Smooth muscle cell (in vitro differentiated cells): ENCODE measurements at regions not wholly inside any gene's neighbourhood (a gene's known extent, or its start where the extent isn't known, plus 50 kb on each side); places are given as distances from the start of the nearest gene placed in this dataset.

ENCODE experiments used
- DNase-seq: peaks from one replicate; lab custom pipeline; 2025; ENCODE audit not compliant: unreplicated experiment; lab: John Stamatoyannopoulos, UW
- H2AFZ ChIP-seq: fragments of 200-600 bp; sonication (generic); 2 replicates; pipeline ENCODE4 v1.6.0; 2016; ENCODE audit warnings: antibody characterized with exemption, low read depth, mild to moderate bottlenecking
- H3F3A ChIP-seq: fragments of 200-600 bp; sonication (generic); 2 replicates; pipeline ENCODE4 v1.6.0; 2017; ENCODE audit warnings: antibody characterized with exemption, low read depth
- H3K27ac ChIP-seq: fragments of 200-600 bp; sonication (generic); 2 replicates; pipeline ENCODE4 v1.5.1; 2016; ENCODE audit warnings: low read depth, mild to moderate bottlenecking
- H3K27me3 ChIP-seq: fragments of 200-600 bp; sonication (generic); 2 replicates; pipeline ENCODE4 v1.6.1; 2016; ENCODE audit warnings: low read depth, mild to moderate bottlenecking
- H3K36me3 ChIP-seq: fragments of 200-600 bp; sonication (generic); 2 replicates; pipeline ENCODE4 v1.5.1; 2016; ENCODE audit warnings: low read depth
- H3K4me1 ChIP-seq: fragments of 200-600 bp; sonication (generic); 2 replicates; pipeline ENCODE4 v1.5.1; 2016; ENCODE audit warnings: low read depth
- H3K4me2 ChIP-seq: fragments of 200-600 bp; sonication (generic); 2 replicates; pipeline ENCODE4 v1.6.0; 2016; ENCODE audit warnings: mild to moderate bottlenecking
- H3K4me3 ChIP-seq: fragments of 200-600 bp; sonication (generic); 2 replicates; pipeline ENCODE4 v1.5.1; 2016; ENCODE audit warnings: mild to moderate bottlenecking
- H3K79me2 ChIP-seq: fragments of 200-600 bp; sonication (generic); 2 replicates; pipeline ENCODE4 v1.6.0; 2016; ENCODE audit warnings: low read depth, mild to moderate bottlenecking
- H3K9ac ChIP-seq: fragments of 200-600 bp; sonication (generic); 2 replicates; pipeline ENCODE4 v1.6.0; 2016; ENCODE audit warnings: low read depth
- H3K9me3 ChIP-seq: fragments of 200-600 bp; sonication (generic); replicated peaks from 2 replicates; pipeline ENCODE4 v1.5.1; 2016; ENCODE audit warnings: low read depth
- H4K20me1 ChIP-seq: fragments of 200-600 bp; sonication (generic); 2 replicates; pipeline ENCODE4 v1.6.0; 2016; ENCODE audit warnings: low read depth
- CTCF ChIP-seq: fragments of 200-600 bp; sonication (generic); IDR thresholded peaks from 2 replicates; pipeline ENCODE4 v1.5.1; 2017; ENCODE audit warnings: borderline replicate concordance, mild to moderate bottlenecking, antibody characterized with exemption; ENCODE audit not compliant: insufficient read depth, poor library complexity, severe bottlenecking
- WGBS: methylation state at CpG from one replicate; pipeline ENCODE4 v1.1.7; 2016; ENCODE audit warnings: low lambda C conversion rate; 5-methylcytosine and 5-hydroxymethylcytosine counted together

- Histone ChIP-seq H3K4me3 (no peak overlapping the region), H3F3A (no peaks in the 10 kb centered on the region), H3K9ac (no peak overlapping the region), H3K27ac (no peak overlapping the region), H3K36me3 (no peaks in the 10 kb centered on the region), H3K4me1 (no peaks in the 10 kb centered on the region), H3K4me2 (no peak overlapping the region), H3K27me3 (no peaks in the 10 kb centered on the region), H2AFZ (no peak overlapping the region), H3K9me3 (no peaks in the 10 kb centered on the region), H4K20me1 (no peaks in the 10 kb centered on the region), H3K79me2 (no peaks in the 10 kb centered on the region)
- TF ChIP-seq CTCF, result no peak
- WGBS, result 85% methylated on average over 6 of the region's 6 CpGs
- DNase-seq, result no peak
Measured at GRCh38 chrX:6777238-6778002, 242.5 kb upstream of the VCX3A start.

DNA sequence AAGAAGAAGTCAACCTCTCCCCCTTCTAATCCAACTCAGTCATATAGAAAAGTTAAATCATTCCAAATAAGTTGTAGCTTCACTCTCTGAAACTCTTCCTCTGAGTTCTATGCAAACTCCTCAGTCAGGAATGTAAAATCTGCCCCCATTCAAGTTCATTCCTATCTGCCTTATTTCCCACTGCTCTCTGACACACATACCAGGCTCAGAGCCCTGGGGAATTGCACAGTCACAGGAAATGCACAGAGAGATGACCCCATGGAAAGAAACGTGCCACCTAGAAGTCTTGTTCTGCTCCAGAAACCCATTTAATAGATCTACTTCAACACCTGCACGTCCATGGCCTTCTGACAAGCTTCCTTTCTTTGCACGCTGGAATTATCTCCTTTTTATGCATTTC lies 236.0 kb upstream of the VCX3A start:
- Histone ChIP-seq H3K4me1 (no peaks in the 10 kb centered on the region), H3K4me3 (no peak overlapping the region), H3K27ac (no peak overlapping the region), H3K9ac (no peak overlapping the region), H3K9me3 (no peaks in the 10 kb centered on the region), H3F3A (no peaks in the 10 kb centered on the region), H3K4me2 (no peak overlapping the region), H3K27me3 (no peaks in the 10 kb centered on the region), H4K20me1 (no peaks in the 10 kb centered on the region), H3K79me2 (no peaks in the 10 kb centered on the region), H3K36me3 (no peaks in the 10 kb centered on the region), H2AFZ (no peak overlapping the region)
- DNase-seq, result no peak
- no peak for TF ChIP-seq CTCF
- WGBS, result 47% methylated on average over 3 of the region's 3 CpGs

DNA sequence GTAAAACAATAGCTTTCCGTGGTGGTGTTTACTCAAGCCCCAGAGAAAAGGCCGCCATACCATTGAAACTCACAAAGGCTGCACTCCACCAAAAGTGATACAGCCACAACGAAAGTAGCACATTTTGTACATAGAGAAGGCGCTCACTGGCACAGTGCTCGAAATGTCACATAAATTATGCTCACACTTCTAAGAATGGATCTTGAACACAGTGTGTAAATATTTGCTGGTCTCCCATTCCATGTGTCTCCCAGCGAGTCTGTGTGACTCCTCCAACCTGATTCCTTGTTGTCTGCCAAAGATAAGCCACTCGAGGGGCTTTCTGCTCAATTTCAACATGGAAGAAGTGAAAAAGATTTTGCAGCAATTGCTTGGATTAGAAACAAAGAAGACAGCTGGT lies 234.0 kb upstream of the VCX3A start:
- Histone ChIP-seq H4K20me1 (no peaks in the 10 kb centered on the region), H3K9me3 (no peaks in the 10 kb centered on the region), H3K4me1 (no peaks in the 10 kb centered on the region), H3K27ac (no peak overlapping the region), H3F3A (no peaks in the 10 kb centered on the region), H3K27me3 (no peaks in the 10 kb centered on the region), H3K36me3 (no peaks in the 10 kb centered on the region), H2AFZ (no peak overlapping the region), H3K9ac (no peak overlapping the region), H3K79me2 (no peaks in the 10 kb centered on the region), H3K4me2 (no peak overlapping the region), H3K4me3 (no peak overlapping the region)
- DNase-seq, result no peak
- 75% methylated on average over 7 of the region's 7 CpGs for WGBS
- no peak for TF ChIP-seq CTCF

GRCh38 chrX:6761251-6761650 lies 226.3 kb upstream of the VCX3A start:
- no peaks in the 10 kb centered on the region for H3K27me3 ChIP-seq
- no peaks in the 10 kb centered on the region for H3K4me1 ChIP-seq
- peaks cover 4% of the 10 kb centered on the region for H3K9me3 ChIP-seq
- no peak overlapping the region for H3K4me2 ChIP-seq
- no peaks in the 10 kb centered on the region for H3K79me2 ChIP-seq
- H3K27ac ChIP-seq, result no peak overlapping the region
- no peak for DNase-seq
- no peak overlapping the region for H2AFZ ChIP-seq
- no peak overlapping the region for H3K4me3 ChIP-seq
- no peaks in the 10 kb centered on the region for H3F3A ChIP-seq
- 70% methylated on average over 1 of the region's 1 CpG for WGBS
- H4K20me1 ChIP-seq, result no peaks in the 10 kb centered on the region
- H3K9ac ChIP-seq, result no peak overlapping the region
- no peaks in the 10 kb centered on the region for H3K36me3 ChIP-seq
- no peak for TF ChIP-seq CTCF
